Fibroblast of peridontal ligament (primary cell): ENCODE measurements at regions not wholly inside any gene's neighbourhood (a gene's known extent, or its start where the extent isn't known, plus 50 kb on each side); places are given as distances from the start of the nearest gene placed in this dataset.
"Not testable (repeated sequence)": the region's sequence is repeated elsewhere in the genome, so short reads cannot be mapped to it uniquely, and the experiment has no call there.

Experiments used
- DNase-seq: peaks from one replicate; pipeline ENCODE4 v3.0.0-alpha.2; 2010; ENCODE audit errors: extremely low read depth

GRCh38 chr1:83095570-83095969 lies 903.4 kb downstream of the TTLL7 start:
- DNase-seq = no peak

DNA sequence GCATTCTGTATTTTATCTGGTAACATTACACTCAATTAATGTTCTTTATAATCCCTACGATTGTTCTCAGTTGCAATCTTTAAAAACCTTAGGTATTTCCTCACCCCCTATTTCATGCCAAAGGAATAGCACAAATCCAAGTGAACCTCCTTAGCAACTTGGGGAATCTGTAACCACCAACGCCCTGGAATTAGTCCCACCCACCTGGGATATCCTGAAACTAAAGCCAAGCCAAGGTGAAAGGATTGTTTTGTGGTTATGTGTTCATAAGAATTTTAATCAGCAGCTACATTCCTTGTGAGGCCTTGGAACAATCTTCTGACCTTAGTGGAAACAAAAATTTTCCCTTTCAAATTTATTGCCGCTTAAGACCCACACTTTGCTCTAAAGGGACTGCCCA lies 908.7 kb downstream of the TTLL7 start:
- no peak for DNase-seq

GRCh38 chr1:83087851-83088250 lies 911.1 kb downstream of the TTLL7 start:
- DNase-seq = no peak

- no peak for DNase-seq
Measured at GRCh38 chr1:83086986-83087512, 911.9 kb downstream of the TTLL7 start.

DNA sequence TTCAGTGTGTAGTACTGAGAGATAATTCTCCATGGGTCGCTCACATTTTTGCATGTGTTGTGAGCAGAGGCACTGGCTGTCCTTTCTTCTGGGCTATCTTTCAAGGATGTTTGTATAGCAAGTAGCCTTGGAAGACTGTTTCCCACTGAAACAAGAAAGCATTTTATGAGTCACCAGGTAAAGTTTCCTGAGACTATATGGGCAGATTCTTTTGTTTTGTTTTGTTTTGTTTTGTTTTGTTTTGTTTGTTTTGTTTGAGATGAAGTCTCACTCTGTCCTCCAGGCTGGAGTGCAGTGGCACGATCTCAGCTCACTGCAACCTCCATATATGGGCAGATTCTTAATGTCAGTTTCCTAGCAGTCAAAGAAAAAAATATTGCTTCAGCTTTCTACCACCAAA lies 912.6 kb downstream of the TTLL7 start:
- DNase-seq = no peak

DNA sequence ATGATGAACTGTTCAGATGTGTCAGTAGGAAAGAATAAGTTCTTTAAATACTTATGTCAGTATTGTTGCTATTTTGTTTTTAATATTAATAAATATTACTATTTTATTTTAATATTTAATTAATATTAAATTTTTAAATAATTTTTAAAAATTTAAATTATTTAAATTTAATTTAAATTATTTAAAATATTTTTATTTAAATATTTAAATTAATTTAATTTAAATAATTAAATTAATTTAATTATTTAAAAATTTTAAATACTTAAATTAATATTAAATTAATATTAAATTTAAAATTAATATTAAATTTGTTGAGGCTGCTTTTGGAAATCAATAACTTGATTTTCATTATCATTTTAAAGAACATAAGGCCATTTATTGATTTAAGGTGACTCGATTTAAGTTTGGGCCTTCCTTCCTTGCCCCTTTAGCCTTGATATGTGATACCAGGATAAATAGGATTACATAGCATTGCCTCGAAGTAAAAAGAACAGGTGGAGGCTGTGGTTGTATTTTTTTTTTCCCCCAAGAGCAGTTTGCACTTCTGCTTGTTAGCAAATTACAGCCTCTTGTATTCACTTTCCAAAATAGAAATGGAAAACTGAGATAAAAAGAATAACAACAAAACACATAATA lies 915.2 kb downstream of the TTLL7 start:
- DNase-seq = no peak

DNA sequence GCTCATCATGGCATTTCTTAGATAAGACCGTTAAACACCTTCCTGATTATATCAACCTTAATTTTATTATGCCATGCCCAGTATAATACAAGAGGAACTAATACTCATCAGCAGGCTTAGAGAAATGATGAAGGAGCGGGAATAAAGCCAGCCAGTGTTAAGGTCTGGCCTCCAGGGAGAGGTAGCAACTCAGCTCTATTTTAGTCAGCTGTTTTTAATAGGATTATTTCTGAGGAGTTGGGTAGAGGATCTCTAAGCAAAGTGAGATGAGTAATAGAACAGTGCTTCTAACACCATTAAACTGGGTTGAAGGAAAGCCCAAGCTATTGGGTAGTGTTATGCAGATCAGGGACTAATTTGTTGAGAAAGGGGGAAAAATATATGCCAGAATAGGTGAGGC lies 921.5 kb downstream of the TTLL7 start:
- peak; percentile 36 for DNase-seq

DNA sequence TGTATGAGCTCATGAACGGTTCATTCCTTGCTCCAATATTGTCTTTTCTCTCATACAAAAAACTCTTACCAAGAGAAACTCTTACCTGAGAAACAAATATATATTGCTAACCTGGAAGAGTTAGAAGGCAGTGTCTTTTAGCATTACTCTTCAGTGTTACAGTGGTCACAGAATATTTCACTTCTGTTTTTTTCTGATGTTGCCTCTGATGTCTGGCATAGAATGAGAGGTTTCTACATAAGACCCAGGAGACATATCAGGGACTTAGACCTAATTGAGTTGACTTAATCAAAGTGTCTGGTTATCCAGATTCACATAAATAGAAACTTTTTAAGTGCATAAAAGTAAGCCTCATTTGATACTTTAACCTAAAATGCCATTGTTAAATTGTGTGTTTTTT lies 923.8 kb downstream of the TTLL7 start:
- no peak for DNase-seq

GRCh38 chr1:83067954-83068353 lies 931.0 kb downstream of the TTLL7 start:
- DNase-seq = no peak

- DNase-seq = no peak
Measured at GRCh38 chr1:83065952-83066727, 932.8 kb downstream of the TTLL7 start.

GRCh38 chr1:83064589-83065242 lies 934.2 kb downstream of the TTLL7 start:
- no peak for DNase-seq

DNA sequence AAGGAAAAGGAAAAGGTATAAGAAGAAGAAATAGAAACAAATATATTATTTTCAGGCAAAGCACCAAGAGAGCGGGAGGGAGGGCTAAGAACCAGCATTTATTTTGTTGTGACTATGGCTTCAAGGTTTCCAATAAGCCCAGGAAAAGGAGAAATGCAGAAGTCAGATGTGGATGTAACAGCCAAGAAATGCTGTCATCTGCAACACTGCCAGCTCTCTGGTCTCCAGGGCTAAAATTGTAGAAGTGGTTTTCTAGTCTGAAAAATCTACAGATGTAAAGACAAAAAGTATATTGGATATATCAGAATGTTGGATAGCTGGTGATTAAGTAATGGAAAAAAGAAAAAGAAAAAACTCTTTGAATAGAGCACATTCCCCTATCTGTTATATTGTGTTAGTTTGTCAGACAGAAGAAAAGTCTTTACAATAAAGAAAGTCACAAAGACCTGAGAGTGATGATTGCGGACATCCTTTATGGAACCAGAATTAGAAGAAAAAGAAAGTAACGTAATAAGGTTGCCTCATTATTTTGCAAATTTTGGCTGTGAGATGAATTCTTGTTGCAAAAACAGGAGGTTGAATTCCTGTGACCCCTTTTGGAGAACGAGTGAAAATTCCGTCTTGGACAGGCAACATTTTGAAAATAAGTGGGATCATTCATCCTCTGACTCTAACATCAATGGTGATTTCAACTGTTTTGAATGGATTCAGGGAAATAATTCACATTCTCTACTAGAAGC lies 938.1 kb downstream of the TTLL7 start:
- DNase-seq = no peak

DNA sequence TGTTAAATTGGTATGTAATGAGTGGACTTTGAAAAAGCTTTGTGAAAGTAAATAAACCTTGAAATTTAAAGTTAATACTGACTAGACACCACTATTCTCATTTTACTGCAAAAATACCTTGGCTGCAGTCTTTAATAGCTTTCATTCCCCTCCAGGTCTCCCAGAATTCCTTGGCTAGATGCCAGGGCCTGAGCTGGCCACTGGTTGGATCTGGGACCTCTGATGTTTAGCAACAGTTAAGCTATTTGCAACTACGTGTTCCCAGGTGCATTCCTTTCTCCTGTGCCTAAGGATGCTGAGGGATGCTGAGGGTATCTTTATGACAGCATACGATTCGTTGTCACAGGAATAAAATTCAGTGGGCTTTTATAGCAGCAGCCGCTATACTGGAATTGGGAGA lies 938.7 kb downstream of the TTLL7 start:
- DNase-seq = no peak

- no peak for DNase-seq
Measured at GRCh38 chr1:83058327-83058726, 940.6 kb downstream of the TTLL7 start.

- no peak for DNase-seq
Measured at GRCh38 chr1:83055391-83056170, 943.4 kb downstream of the TTLL7 start.

DNA sequence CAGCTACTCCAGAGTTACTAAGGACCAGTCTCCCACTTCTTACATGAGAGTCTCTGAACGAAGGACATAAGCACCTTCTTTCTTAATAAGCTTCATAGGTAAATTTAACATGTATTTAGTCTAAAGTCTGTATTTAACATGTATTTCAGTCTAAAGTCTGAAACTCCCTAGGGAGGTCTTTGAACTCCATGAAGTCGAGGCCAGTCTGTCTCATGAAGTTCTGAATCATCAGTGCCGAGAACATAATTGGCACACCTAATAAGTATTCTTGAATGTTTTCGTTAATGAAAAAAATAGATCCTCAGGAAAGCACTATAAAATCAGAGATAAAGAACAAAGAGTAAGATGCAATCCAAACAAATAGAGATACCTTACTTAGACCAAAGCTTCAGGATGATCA lies 945.5 kb downstream of the TTLL7 start:
- no peak for DNase-seq

GRCh38 chr1:83052865-83053264 lies 946.1 kb downstream of the TTLL7 start:
- no peak for DNase-seq

DNA sequence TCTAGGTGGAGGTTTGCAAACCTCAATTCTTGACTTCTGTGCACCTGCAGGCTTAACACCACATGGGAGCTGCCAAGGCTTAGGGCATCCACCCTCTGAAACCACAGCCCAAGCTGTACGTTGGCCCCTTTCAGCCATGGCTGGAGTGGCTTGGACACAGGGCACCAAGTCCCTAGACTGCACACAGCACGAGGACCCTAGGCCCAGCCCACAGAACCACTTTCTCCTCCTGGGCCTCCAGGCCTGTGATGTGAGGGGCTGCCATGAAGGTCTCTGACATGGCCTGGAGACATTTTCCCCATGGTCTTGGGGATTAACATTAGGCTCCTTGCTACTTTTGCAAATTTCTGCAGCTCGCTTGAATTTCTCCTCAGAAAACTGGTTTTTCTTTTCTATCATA lies 947.9 kb downstream of the TTLL7 start:
- not testable (repeated sequence) for DNase-seq

GRCh38 chr1:83043244-83043643 lies 955.7 kb downstream of the TTLL7 start:
- DNase-seq = no peak

DNA sequence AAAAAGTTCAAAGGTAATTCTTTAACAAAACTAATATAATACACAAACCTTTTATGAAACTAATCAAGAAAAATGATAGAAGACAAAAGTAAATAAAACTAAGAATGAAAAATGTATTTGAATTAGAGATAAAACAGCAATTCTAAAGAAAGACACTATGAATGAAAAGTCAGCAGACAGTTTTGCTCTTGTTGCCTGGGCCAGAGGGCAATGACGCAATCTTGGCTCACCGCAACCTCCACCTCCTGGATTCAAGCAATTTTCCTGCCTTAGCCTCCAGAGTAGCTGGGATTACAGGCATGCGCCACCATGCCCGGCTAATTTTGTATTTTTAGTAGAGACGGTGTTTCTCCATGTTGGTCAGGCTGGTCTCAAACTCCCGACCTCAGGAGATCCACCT lies 959.8 kb downstream of the TTLL7 start:
- DNase-seq = not testable (repeated sequence)

GRCh38 chr1:83034851-83035250 lies 964.1 kb downstream of the TTLL7 start:
- peak; percentile 56 for DNase-seq
